Thyroid gland (tissue), 4 donors: ENCODE measurements at regions not wholly inside any gene's neighbourhood (a gene's known extent, or its start where the extent isn't known, plus 50 kb on each side); places are given as distances from the start of the nearest gene placed in this dataset.

Experiments used
- POLR2A ChIP-seq, 2 donors: fragments of 450-650 bp; IDR thresholded peaks; one replicate each; pipeline ENCODE4 v1.6.1; 2017; ENCODE audit warnings: antibody characterized with exemption in 2 of 2, mild to moderate bottlenecking in 2 of 2, moderate library complexity in 1 of 2
- TF ChIP-seq, protein P1 (sequence below), 6 experiments: fragments of 200-600 bp in 3 of 6; fragments of 450-650 bp in 3 of 6; sonication (generic) in 3 of 6; IDR thresholded peaks; one replicate each; pipeline ENCODE4 v1.5.1; 2016 to 2019; ENCODE audit warnings: antibody characterized with exemption in 6 of 6, mild to moderate bottlenecking in 2 of 6, inconsistent platforms in 1 of 6, moderate library complexity in 1 of 6

- no peak for TF ChIP-seq POLR2A (IDR thresholded peaks at IDR 0.05)
- TF ChIP-seq, protein P1, sequence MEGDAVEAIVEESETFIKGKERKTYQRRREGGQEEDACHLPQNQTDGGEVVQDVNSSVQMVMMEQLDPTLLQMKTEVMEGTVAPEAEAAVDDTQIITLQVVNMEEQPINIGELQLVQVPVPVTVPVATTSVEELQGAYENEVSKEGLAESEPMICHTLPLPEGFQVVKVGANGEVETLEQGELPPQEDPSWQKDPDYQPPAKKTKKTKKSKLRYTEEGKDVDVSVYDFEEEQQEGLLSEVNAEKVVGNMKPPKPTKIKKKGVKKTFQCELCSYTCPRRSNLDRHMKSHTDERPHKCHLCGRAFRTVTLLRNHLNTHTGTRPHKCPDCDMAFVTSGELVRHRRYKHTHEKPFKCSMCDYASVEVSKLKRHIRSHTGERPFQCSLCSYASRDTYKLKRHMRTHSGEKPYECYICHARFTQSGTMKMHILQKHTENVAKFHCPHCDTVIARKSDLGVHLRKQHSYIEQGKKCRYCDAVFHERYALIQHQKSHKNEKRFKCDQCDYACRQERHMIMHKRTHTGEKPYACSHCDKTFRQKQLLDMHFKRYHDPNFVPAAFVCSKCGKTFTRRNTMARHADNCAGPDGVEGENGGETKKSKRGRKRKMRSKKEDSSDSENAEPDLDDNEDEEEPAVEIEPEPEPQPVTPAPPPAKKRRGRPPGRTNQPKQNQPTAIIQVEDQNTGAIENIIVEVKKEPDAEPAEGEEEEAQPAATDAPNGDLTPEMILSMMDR (IDR thresholded peaks at IDR 0.05) = no peak
These were observed 141.9 kb upstream of the RBMS1 start for GRCh38 chr2:160635488-160635887.
